Lower lobe of right lung (tissue), 2 donors: ENCODE measurements at regions not wholly inside any gene's neighbourhood (a gene's known extent, or its start where the extent isn't known, plus 50 kb on each side); places are given as distances from the start of the nearest gene placed in this dataset.
"Not testable (repeated sequence)": the region's sequence is repeated elsewhere in the genome, so short reads cannot be mapped to it uniquely, and the experiment has no call there.

Experiments
- ATAC-seq, 2 donors: fragments of 200-7000 bp; cut with Tn5 transposase; one replicate each; pipeline ENCODE4 v1.9.1; 2020 to 2022; ENCODE audit warnings: mild to moderate bottlenecking in 2 of 2, moderate library complexity in 2 of 2
- DNase-seq: peaks from one replicate; pipeline ENCODE4 v3.0.0-alpha.2; 2020
- H3K27ac ChIP-seq: fragments of 200-600 bp; one replicate; pipeline ENCODE4 v1.8.0; 2022
- H3K27me3 ChIP-seq: fragments of 200-600 bp; one replicate; pipeline ENCODE4 v1.8.0; 2022; ENCODE audit warnings: low read depth
- H3K36me3 ChIP-seq: fragments of 200-600 bp; one replicate; pipeline ENCODE4 v1.8.0; 2022; ENCODE audit warnings: mild to moderate bottlenecking
- H3K4me1 ChIP-seq: fragments of 200-600 bp; one replicate; pipeline ENCODE4 v1.8.0; 2022
- H3K4me3 ChIP-seq: fragments of 200-600 bp; one replicate; pipeline ENCODE4 v1.8.0; 2022; ENCODE audit warnings: mild to moderate bottlenecking
- H3K9me3 ChIP-seq: fragments of 200-600 bp; one replicate; pipeline ENCODE4 v1.8.0; 2022
- intact Hi-C: fragments of 100-400 bp; cut with DNase I; formaldehyde crosslinking; loops from one replicate; pipeline ENCODE4 v1.11.0; 2022
- TF ChIP-seq, protein P1 (sequence below): fragments of 200-600 bp; IDR thresholded peaks from one replicate; pipeline ENCODE4 v1.8.0; 2022; ENCODE audit warnings: antibody characterized with exemption, mild to moderate bottlenecking
- donor health status: DM: no; HTN: yes; CAD: no; lungs with severe emphysema.

GRCh38 chr14:86761611-86762010 is 1231.4 kb downstream of the GALC start:
- no peaks in the 10 kb centered on the region for H3K27me3 ChIP-seq
- DNase-seq (no peak), ATAC-seq (no peak)
- no peak overlapping the region for H3K4me3 ChIP-seq
- TF ChIP-seq, protein P1, sequence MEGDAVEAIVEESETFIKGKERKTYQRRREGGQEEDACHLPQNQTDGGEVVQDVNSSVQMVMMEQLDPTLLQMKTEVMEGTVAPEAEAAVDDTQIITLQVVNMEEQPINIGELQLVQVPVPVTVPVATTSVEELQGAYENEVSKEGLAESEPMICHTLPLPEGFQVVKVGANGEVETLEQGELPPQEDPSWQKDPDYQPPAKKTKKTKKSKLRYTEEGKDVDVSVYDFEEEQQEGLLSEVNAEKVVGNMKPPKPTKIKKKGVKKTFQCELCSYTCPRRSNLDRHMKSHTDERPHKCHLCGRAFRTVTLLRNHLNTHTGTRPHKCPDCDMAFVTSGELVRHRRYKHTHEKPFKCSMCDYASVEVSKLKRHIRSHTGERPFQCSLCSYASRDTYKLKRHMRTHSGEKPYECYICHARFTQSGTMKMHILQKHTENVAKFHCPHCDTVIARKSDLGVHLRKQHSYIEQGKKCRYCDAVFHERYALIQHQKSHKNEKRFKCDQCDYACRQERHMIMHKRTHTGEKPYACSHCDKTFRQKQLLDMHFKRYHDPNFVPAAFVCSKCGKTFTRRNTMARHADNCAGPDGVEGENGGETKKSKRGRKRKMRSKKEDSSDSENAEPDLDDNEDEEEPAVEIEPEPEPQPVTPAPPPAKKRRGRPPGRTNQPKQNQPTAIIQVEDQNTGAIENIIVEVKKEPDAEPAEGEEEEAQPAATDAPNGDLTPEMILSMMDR: no peak
- no peaks in the 10 kb centered on the region for H3K36me3 ChIP-seq
- intact Hi-C loops: no loop called here
- H3K4me1 ChIP-seq: no peaks in the 10 kb centered on the region
- no peak overlapping the region for H3K27ac ChIP-seq
- no peaks in the 10 kb centered on the region for H3K9me3 ChIP-seq

- TF ChIP-seq, protein P1: no peak
- no peak for DNase-seq
- H3K36me3 ChIP-seq: no peaks in the 10 kb centered on the region
- H3K27me3 ChIP-seq: no peaks in the 10 kb centered on the region
- H3K4me3 ChIP-seq: no peak overlapping the region
- H3K27ac ChIP-seq: no peak overlapping the region
- intact Hi-C loops: no loop called here
- no peaks in the 10 kb centered on the region for H3K4me1 ChIP-seq
- ATAC-seq: no peak
- H3K9me3 ChIP-seq: no peaks in the 10 kb centered on the region
These were observed 1226.7 kb downstream of the FLRT2 start for GRCh38 chr14:86756521-86757190.

DNA sequence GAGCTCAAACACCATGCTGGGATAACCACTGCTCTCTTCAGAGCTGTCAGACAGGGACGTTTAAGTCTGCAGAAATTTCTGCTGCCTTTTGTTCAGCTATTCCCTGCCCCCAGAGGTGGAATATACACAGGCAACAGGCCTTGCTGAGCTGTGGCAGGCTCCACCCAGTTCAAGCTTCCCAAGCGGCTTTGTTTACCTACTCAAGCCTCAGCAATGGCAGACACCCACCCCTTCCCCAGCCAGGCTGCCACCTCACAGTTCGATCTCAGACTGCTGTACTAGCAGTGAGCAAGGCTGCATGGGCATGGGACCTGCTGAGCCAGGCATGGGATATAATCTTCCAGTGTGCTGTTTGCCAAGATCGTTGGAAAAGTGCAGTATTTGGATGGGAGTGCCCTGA is 1220.5 kb downstream of the FLRT2 start:
- H3K4me3 ChIP-seq, intact Hi-C loops, H3K9me3 ChIP-seq, H3K36me3 ChIP-seq, H3K27ac ChIP-seq, DNase-seq, H3K4me1 ChIP-seq, H3K27me3 ChIP-seq, ATAC-seq: not testable (repeated sequence)

DNA sequence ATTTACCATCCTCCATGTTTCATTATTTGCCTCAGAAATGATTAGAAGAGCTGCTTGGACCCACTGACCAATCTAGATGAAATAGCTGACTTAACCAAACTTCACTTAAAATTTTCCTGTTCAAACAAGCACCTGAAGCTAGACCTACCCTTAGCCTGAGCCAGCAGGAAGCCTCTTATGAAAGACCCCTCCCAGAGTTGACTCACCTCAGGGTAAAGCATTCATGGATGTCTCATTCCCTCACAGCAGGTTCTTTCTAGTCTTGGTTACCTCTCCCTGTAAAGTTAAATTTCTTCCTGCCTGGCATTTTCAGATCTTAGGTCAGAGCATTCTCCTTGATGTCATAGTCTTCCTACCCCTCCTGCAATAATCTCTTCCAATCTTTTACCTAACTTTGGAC is 1209.8 kb downstream of the FLRT2 start:
- DNase-seq (no peak), ATAC-seq (no peak)
- TF ChIP-seq, protein P1: no peak
- H3K4me1 ChIP-seq: no peaks in the 10 kb centered on the region
- no peaks in the 10 kb centered on the region for H3K9me3 ChIP-seq
- no peaks in the 10 kb centered on the region for H3K36me3 ChIP-seq
- no peaks in the 10 kb centered on the region for H3K27me3 ChIP-seq
- H3K4me3 ChIP-seq: no peak overlapping the region
- H3K27ac ChIP-seq: no peak overlapping the region
- intact Hi-C loops: no loop called here

- ATAC-seq, H3K36me3 ChIP-seq, DNase-seq, H3K27me3 ChIP-seq, intact Hi-C loops, H3K27ac ChIP-seq, H3K9me3 ChIP-seq, H3K4me3 ChIP-seq, H3K4me1 ChIP-seq: not testable (repeated sequence)
These were observed 1201.5 kb downstream of the FLRT2 start for GRCh38 chr14:86731427-86731826.

DNA sequence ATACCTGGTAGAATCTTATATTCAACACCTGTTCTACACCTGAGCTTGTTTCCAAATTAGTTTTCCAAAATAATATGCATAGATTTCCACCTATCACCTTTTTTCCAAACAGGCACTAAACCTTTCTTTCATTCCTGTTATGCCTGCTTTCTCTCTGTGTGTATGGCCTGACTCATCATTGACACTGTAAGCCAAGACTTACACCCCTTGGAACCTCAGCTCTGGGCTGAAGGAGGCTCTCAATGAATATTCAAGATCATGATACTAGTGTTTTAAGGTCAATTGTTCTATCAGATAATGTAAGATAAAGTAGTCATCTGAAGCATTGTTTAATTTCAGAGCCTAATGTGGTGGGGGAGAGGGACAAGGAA is 1193.3 kb downstream of the FLRT2 start:
- ATAC-seq (no peak), DNase-seq (no peak)
- H3K4me3 ChIP-seq: no peak overlapping the region
- no peaks in the 10 kb centered on the region for H3K4me1 ChIP-seq
- intact Hi-C loops: no loop called here
- H3K27ac ChIP-seq: no peak overlapping the region
- H3K27me3 ChIP-seq: no peaks in the 10 kb centered on the region
- no peaks in the 10 kb centered on the region for H3K9me3 ChIP-seq
- no peaks in the 10 kb centered on the region for H3K36me3 ChIP-seq
- TF ChIP-seq, protein P1: no peak
